Mesodermal cell (in vitro differentiated cells): ENCODE measurements at regions not wholly inside any gene's neighbourhood (a gene's known extent, or its start where the extent isn't known, plus 50 kb on each side); places are given as distances from the start of the nearest gene placed in this dataset.

Source experiments
- H3K27ac ChIP-seq: 2 replicates; pipeline ENCODE4 v1.7.0; 2013; ENCODE audit warnings: mild to moderate bottlenecking, low read depth, low read length, moderate library complexity; ENCODE audit not compliant: severe bottlenecking
- H3K36me3 ChIP-seq: 2 replicates; pipeline ENCODE4 v1.7.1; 2013; ENCODE audit warnings: mild to moderate bottlenecking, low read length, moderate library complexity; ENCODE audit not compliant: control insufficient read depth, insufficient read depth
- H3K4me1 ChIP-seq: one replicate; pipeline ENCODE4 v1.7.1; 2013; ENCODE audit warnings: mild to moderate bottlenecking, low read length; ENCODE audit not compliant: insufficient read depth, control insufficient read depth, poor library complexity, severe bottlenecking
- H3K4me3 ChIP-seq: 2 replicates; pipeline ENCODE4 v1.7.0; 2013; ENCODE audit warnings: low read length, control low read depth, mild to moderate bottlenecking; ENCODE audit not compliant: insufficient read depth, poor library complexity, severe bottlenecking; ENCODE audit errors: extremely low read depth
- H3K9me3 ChIP-seq: 2 replicates; pipeline ENCODE4 v1.7.1; 2013; ENCODE audit warnings: mild to moderate bottlenecking, low read length, moderate library complexity; ENCODE audit not compliant: control insufficient read depth
- WGBS, 2 experiments: methylation state at CpG; one replicate each; pipeline ENCODE4 v1.1.5; 2013; ENCODE audit warnings: missing lambda C conversion rate in 2 of 2; ENCODE audit not compliant: insufficient coverage in 2 of 2; 5-methylcytosine and 5-hydroxymethylcytosine counted together

DNA sequence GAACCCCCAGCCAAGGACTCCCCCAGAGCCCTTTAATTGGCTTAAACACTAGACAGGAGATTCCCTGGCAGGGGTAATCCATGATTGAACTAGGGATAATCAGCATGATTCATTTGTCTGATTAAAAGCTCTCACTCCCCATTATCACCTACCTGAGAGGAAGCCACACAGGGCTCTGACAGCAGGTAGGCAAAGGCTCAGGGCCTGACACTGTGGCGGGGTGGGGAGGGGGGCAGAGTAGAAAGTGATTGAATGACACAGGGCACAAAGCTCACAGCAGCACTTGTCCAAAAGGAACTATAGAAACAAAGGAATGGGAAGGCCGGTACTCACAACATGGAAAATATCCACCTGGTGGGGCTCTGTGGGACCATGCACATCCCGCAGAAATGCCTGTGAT lies 231.6 kb downstream of the MAFB start:
- no peak overlapping the region for H3K4me3 ChIP-seq
- no peak overlapping the region for H3K27ac ChIP-seq
- no peaks in the 10 kb centered on the region for H3K36me3 ChIP-seq
- no peaks in the 10 kb centered on the region for H3K4me1 ChIP-seq
- WGBS, 2 experiments, result 65 to 71% methylated on average over 2 to 3 of the region's 3 CpGs
- no peaks in the 10 kb centered on the region for H3K9me3 ChIP-seq

DNA sequence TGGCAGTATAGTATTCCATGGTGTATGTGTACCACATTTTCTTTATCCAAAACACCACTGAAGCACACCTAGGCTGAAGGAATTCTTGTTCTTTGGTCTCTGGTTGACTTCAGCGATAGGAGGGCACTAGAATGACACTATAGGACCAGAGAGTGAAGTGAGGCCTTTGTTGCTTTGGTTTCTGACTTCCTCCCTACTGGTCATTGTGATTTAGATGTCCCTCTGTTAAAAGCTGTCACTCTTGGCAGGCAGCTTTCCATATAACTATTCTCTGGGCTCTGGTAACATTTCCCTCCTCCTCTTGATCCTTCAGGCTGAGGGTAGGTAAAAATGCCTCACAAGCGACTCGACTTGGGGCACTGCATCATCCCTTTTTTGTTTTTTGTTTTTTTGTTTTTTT lies 236.3 kb downstream of the MAFB start:
- WGBS, 2 experiments, result 60% methylated on average over 1 of the region's 3 CpGs; no CpG with 5 or more reads in 1 of the 2 experiments
- H3K36me3 ChIP-seq, result no peaks in the 10 kb centered on the region
- no peaks in the 10 kb centered on the region for H3K4me1 ChIP-seq
- H3K4me3 ChIP-seq, result no peak overlapping the region
- H3K9me3 ChIP-seq, result no peaks in the 10 kb centered on the region
- no peak overlapping the region for H3K27ac ChIP-seq

GRCh38 chr20:40451552-40451951 lies 237.5 kb downstream of the MAFB start:
- no CpG with 5 or more reads among the region's 1 CpG for WGBS, 2 experiments
- H3K4me1 ChIP-seq, result no peaks in the 10 kb centered on the region
- H3K27ac ChIP-seq, result no peak overlapping the region
- H3K4me3 ChIP-seq, result no peak overlapping the region
- H3K9me3 ChIP-seq, result no peaks in the 10 kb centered on the region
- H3K36me3 ChIP-seq, result no peaks in the 10 kb centered on the region

- Histone ChIP-seq H3K4me1 (no peaks in the 10 kb centered on the region), H3K9me3 (no peaks in the 10 kb centered on the region), H3K36me3 (no peaks in the 10 kb centered on the region), H3K4me3 (no peak overlapping the region), H3K27ac (no peak overlapping the region)
- WGBS, 2 experiments, result 83% methylated on average over 4 of the region's 4 CpGs; no CpG with 5 or more reads in 1 of the 2 experiments
Observed at GRCh38 chr20:40449974-40450616, 238.9 kb downstream of the MAFB start.

- Histone ChIP-seq H3K4me1 (no peaks in the 10 kb centered on the region), H3K4me3 (no peak overlapping the region), H3K9me3 (no peaks in the 10 kb centered on the region), H3K27ac (no peak overlapping the region), H3K36me3 (no peaks in the 10 kb centered on the region)
- WGBS, 2 experiments, result 80 to 100% methylated on average over 1 to 2 of the region's 2 CpGs
Observed at GRCh38 chr20:40449144-40449690, 239.8 kb downstream of the MAFB start.

- Histone ChIP-seq H3K4me1 (peaks cover 19% of the 10 kb centered on the region), H3K36me3 (no peaks in the 10 kb centered on the region), H3K9me3 (no peaks in the 10 kb centered on the region), H3K27ac (no peak overlapping the region), H3K4me3 (no peak overlapping the region)
- 94 to 100% methylated on average over 2 of the region's 2 CpGs for WGBS, 2 experiments
Observed at GRCh38 chr20:40446888-40447287, 242.1 kb downstream of the MAFB start.

DNA sequence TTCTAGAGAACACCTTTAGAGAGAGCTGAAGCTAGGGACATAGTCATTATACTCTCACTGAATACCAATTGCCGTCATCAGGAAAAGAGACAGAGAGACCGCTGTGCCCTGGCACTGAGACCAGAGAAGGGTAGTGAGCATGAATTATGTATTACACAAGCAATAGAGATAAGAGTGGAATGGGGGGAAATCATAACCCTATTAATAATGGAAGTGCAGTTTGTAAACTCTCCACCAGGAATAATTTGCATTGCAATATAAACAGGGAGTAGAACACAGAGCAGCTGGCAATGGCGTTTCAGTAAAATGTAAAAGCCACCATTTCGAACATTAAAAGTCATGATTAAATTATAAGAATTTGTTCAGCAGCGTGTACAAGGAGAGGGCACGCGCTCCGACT lies 244.5 kb downstream of the MAFB start:
- Histone ChIP-seq H3K4me1 (peaks cover 19% of the 10 kb centered on the region), H3K27ac (no peak overlapping the region), H3K36me3 (no peaks in the 10 kb centered on the region), H3K9me3 (no peaks in the 10 kb centered on the region), H3K4me3 (no peak overlapping the region)
- 90 to 100% methylated on average over 3 of the region's 8 CpGs for WGBS, 2 experiments

GRCh38 chr20:40443753-40444152 lies 245.3 kb downstream of the MAFB start:
- Histone ChIP-seq H3K4me1 (peaks cover 20% of the 10 kb centered on the region), H3K36me3 (no peaks in the 10 kb centered on the region), H3K9me3 (no peaks in the 10 kb centered on the region), H3K4me3 (no peak overlapping the region), H3K27ac (peak overlapping the region; percentile 45)
- WGBS, 2 experiments, result 80 to 81% methylated on average over 2 to 5 of the region's 5 CpGs

DNA sequence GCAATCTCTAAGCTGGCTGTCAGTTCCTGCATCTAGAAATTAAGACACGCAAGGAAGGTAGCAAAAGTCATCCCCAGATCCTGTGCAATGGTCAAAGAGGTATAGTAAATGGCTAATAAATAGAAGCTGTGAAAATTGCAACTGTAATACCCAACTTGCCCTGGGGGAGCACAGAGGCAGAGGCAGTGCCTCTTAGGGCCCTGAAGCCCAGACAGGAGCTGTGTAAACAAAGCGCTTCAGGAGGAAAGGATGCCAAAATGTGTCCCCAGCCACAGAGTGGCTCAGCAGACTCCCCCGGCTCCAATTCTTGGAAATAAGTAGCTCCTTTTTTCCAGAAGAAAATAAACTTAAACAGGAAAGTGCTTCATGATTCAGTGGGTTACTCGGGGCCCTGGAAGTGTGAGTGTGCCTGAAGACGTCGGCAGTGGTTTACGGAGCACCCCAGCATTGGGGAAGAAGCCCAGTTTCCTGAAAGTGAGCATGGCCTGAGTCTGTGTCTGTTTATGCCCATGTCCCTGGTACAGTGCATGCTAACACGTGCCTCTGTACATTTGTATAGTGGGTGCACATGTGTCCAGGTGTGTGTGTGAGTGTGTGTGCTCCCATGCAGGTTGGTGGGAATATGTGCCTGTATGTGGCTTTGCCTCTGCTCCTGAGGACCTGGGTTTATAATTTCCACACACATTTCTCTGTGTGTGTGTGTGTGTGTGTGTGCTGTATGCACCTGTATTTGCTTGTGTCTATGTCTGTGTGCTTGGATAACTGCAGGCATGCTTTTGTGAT lies 246.7 kb downstream of the MAFB start:
- Histone ChIP-seq H3K4me1 (peaks cover 27% of the 10 kb centered on the region), H3K4me3 (no peak overlapping the region), H3K36me3 (no peaks in the 10 kb centered on the region), H3K9me3 (no peaks in the 10 kb centered on the region), H3K27ac (no peak overlapping the region)
- 86 to 92% methylated on average over 6 to 8 of the region's 8 CpGs for WGBS, 2 experiments

DNA sequence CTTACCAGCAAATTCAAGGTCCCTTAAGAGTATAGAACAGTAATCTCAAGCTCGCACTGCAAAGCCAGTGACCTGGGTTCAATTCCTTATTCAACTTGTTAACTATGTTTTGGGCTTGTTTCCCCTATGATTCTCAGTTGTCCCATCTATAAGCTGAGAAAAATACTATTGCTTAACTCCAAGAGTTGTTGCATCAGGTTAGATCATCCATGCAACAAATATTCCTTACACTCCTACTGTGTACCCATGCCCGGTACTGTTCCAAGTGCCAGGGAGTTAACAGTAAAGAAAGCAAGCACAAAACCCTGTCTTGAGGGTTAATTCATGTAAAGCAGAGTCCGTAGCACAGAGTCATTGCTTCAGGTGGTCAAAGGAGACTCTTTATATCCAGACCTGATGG lies 247.3 kb downstream of the MAFB start:
- Histone ChIP-seq H3K4me1 (peaks cover 27% of the 10 kb centered on the region), H3K4me3 (no peak overlapping the region), H3K27ac (no peak overlapping the region), H3K36me3 (no peaks in the 10 kb centered on the region), H3K9me3 (no peaks in the 10 kb centered on the region)
- WGBS, 2 experiments, result 89 to 100% methylated on average over 1 to 2 of the region's 3 CpGs
